ENCODE measurements at regions not wholly inside any gene's neighbourhood (a gene's known extent, or its start where the extent isn't known, plus 50 kb on each side); places are given as distances from the start of the nearest gene placed in this dataset.

GRCh38 chr2:42851740-42852250 lies 59.4 kb upstream of the HAAO start:
- in situ Hi-C loops (cut with HindIII; ENCODE audit: low sequenced_read_pairs) = no loop called here
- DNase-seq (ENCODE audit: low spot score) = no peak

GRCh38 chr2:42851186-42851585 lies 58.8 kb upstream of the HAAO start:
- DNase-seq (ENCODE audit: low spot score) = no peak
- in situ Hi-C loops (cut with HindIII; ENCODE audit: low sequenced_read_pairs) = no loop called here

DNA sequence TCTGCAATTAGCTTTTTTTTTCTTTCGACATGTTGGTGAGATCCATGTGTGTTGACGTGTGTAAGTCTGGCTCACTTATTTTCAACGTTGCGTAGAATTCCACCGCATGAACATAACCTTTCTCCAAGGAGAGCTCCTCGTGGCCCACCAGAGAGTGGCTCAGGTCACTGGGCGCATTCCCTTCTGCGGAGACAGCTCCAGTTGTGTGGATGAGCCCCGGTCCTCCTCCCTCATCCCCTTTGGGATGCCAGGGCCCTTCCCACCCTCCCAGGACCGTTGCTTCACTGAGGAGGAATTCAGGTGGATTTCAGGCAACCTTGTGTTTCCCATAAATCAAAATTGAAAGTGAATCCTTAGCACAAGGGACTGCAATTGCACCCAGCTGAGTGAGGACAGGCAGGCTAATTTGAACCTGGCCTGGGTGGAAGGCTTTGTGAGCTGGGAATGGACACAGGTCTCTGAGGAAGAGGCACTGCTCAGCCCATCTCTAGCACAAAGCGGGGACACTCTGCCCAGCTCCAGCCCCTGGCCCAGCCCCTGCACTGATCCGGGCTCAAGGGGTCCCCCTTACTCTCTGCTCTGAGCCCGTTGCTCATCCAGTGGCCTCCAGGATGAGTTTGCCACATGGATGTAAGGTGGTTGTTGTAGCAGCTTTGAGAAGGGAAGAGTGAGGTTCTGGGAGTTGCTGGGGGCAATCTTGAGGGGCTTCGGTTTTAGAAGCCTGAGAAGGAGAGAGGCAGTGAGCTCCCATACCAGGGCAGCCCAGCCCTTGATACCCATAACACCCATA lies 57.8 kb upstream of the HAAO start:
- no peak for DNase-seq (ENCODE audit: low spot score)
- in situ Hi-C loops (cut with HindIII; ENCODE audit: low sequenced_read_pairs) = no loop called here

DNA sequence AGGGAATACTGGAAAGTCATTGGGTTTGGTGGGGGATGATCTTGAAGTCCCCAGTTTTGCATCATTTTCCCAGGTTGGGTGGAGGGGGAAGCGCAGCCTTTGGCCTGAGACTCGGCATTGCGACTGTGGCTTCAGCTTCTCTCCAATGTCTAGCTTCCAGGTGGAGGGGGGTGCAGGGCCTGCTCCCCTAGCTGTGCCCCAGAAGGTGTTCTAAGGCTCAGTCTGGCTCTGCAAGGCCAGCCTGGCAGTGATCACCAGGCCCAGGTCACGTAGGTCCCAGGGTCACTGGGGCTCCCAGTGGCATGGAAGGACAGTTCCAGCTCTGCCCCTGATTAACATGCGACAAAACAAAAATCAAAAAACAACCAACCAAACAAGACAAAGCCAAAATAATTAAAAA lies 56.9 kb upstream of the HAAO start:
- DNase-seq (ENCODE audit: low spot score) = no peak
- in situ Hi-C loops (cut with HindIII; ENCODE audit: low sequenced_read_pairs) = no loop called here

- in situ Hi-C loops (cut with HindIII; ENCODE audit: low sequenced_read_pairs) = no loop called here
- DNase-seq (ENCODE audit: low spot score) = no peak
Observed at GRCh38 chr2:42848726-42849290, 56.4 kb upstream of the HAAO start.

DNA sequence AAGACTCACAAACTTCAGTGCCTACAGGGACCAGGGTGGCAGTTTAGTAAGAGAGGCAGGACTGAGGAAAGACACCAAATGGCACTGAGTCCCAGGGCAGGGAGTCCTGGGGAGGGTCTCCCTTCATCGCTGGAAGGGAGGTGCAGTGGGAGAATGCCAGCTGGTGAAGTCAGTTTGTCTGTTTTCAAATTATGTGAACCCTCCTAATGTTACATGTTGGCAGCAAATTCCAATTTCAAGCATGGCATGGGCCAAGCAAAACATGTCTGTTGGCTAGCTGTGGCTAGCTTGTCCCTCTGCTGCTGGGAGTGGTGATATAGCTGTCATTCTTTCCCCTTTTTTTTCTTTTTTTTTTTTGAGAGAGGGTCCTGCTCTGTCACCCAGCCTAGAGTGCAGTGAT lies 55.9 kb upstream of the HAAO start:
- no peak for DNase-seq (ENCODE audit: low spot score)
- in situ Hi-C loops (cut with HindIII; ENCODE audit: low sequenced_read_pairs) = no loop called here

DNA sequence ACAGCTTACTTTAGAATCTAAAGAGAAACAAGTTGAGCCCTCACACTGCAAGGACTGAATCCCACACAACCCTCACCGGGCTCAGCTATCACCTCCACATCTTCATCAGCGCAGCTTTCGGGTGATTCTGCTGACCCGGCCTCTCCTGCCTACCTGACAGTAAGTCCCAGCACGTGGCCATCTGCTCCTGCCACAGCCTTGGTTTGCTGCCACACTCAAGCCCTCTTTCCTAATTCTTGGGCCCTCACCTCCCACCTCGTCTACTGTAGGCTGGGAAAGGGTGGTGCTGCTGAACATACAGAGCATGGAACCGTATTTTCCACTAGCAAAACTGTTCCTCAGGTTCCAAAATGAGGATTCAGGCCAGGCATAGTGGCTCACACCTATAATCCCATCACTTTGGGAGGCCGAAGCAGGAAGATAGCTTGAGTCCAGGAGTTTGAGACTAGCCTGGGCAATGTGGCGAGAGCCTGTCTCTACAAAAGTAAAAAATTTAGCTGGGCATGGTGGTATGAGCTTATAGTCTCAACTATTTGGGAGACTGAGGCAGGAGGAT lies 55.3 kb upstream of the HAAO start:
- DNase-seq (ENCODE audit: low spot score) = no peak
- in situ Hi-C loops (cut with HindIII; ENCODE audit: low sequenced_read_pairs) = no loop called here

GRCh38 chr2:42846932-42847595 lies 54.7 kb upstream of the HAAO start:
- in situ Hi-C loops (cut with HindIII; ENCODE audit: low sequenced_read_pairs) = no loop called here
- DNase-seq (ENCODE audit: low spot score) = no peak

DNA sequence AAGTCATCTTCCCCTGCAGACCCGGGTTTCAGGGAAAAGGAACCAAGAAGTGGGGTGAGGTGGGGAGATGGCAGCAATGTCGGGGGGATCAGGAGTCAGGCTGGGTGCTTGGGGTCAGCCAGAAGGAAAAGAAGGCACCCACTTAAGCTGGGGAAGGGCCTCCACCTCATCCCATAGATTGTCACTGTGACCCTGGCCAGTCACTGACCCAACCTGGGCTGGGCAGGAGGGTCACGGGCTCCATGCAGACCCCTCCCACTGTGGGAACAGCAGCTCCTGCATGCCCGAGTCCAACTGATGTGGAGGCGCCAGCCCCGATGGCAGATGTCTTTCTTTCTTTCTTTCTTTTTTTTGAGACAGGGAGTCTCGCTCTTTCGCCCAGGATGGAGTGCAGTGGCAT lies 53.6 kb upstream of the HAAO start:
- in situ Hi-C loops (cut with HindIII; ENCODE audit: low sequenced_read_pairs) = no loop called here
- no peak for DNase-seq (ENCODE audit: low spot score)

DNA sequence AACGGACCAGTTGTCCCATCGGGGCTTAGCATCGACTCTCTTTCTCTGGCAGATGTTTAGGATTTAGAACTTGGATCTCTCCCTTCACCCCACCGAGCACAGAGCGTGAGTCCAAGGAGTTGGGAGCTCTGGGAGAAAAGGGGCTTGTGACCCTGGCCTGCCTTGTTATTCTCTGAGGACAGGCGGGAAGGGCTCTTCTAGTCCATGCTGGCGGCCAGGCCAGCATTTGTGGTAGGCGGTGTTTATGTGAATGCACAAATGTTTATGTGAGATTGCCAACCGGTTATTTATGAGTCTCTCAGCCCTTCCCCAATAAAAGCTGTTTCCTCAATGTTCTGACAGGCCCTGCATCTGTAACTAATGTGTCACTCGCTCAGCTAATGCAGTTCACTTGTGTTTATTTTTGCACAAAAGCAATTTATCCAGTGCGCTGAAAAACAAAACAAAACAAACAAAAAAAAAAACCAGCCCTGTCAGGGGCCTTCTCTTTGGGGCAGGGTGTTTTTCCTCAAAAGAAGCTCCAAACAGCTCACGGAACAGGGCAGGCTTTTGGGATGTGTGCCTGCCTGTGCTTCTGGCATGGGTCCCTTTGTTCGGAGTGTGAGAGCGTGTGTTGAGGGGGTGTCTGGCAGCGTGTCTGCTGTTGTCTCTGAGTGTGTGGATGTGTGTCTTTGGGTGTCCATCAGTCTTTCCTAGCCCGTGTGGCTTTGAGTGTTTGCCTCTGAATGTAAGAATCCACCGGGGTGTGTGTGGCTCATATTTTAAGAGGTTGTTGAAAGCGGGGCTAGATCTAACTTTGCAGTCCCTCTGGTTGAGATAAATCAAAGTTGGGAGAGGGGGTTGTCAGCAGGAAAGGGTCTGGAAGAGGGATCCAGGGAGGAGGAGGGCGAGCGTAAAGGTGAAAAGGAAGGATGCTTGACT lies 52.8 kb upstream of the HAAO start:
- no peak for DNase-seq (ENCODE audit: low spot score)
- in situ Hi-C loops (cut with HindIII; ENCODE audit: low sequenced_read_pairs) = no loop called here

GRCh38 chr2:42844366-42844765 lies 52.0 kb upstream of the HAAO start:
- in situ Hi-C loops (cut with HindIII; ENCODE audit: low sequenced_read_pairs) = no loop called here
- no peak for DNase-seq (ENCODE audit: low spot score)

GRCh38 chr2:42843611-42844010 lies 51.2 kb upstream of the HAAO start:
- in situ Hi-C loops (cut with HindIII; ENCODE audit: low sequenced_read_pairs) = no loop called here

GRCh38 chr2:42843131-42843530 lies 50.7 kb upstream of the HAAO start:
- no peak for DNase-seq (ENCODE audit: low spot score)
- in situ Hi-C loops (cut with HindIII; ENCODE audit: low sequenced_read_pairs) = no loop called here

More at GRCh38 chr2:42843611-42844010, 51.2 kb upstream of the HAAO start:
- no peak for DNase-seq (ENCODE audit: low spot score)

- in situ Hi-C loops (cut with HindIII; ENCODE audit: low sequenced_read_pairs) = no loop called here
- DNase-seq (ENCODE audit: low spot score) = no peak
Observed at GRCh38 chr2:42842466-42842865, 50.1 kb upstream of the HAAO start.
